Dedifferentiated amniotic fluid mesenchymal stem cell (primary cell): ENCODE measurements at regions not wholly inside any gene's neighbourhood (a gene's known extent, or its start where the extent isn't known, plus 50 kb on each side); places are given as distances from the start of the nearest gene placed in this dataset.
"Not testable (repeated sequence)": the region's sequence is repeated elsewhere in the genome, so short reads cannot be mapped to it uniquely, and the experiment has no call there.

Source experiments
- DNase-seq: peaks from one replicate; pipeline ENCODE4 v3.0.0-alpha.2; 2016; ENCODE audit errors: extremely low spot score

- peak; percentile 43 for DNase-seq
Measured at GRCh38 chr5:40221796-40222195, 457.9 kb upstream of the PTGER4 start.

GRCh38 chr5:40221255-40221654, 458.5 kb upstream of the PTGER4 start:
- no peak for DNase-seq

- no peak for DNase-seq
Measured at GRCh38 chr5:40220260-40220659, 459.5 kb upstream of the PTGER4 start.

GRCh38 chr5:40217553-40217952, 462.2 kb upstream of the PTGER4 start:
- DNase-seq, result no peak

GRCh38 chr5:40210694-40211093, 469.0 kb upstream of the PTGER4 start:
- no peak for DNase-seq

GRCh38 chr5:40206030-40206429, 473.7 kb upstream of the PTGER4 start:
- no peak for DNase-seq

GRCh38 chr5:40204144-40204543, 475.6 kb upstream of the PTGER4 start:
- no peak for DNase-seq

GRCh38 chr5:40202814-40203440, 476.8 kb upstream of the PTGER4 start:
- DNase-seq, result no peak

GRCh38 chr5:40198736-40199135, 481.0 kb upstream of the PTGER4 start:
- DNase-seq, result no peak

GRCh38 chr5:40195574-40195973, 484.1 kb upstream of the PTGER4 start:
- not testable (repeated sequence) for DNase-seq

GRCh38 chr5:40191150-40191549, 488.6 kb upstream of the PTGER4 start:
- DNase-seq, result no peak

- no peak for DNase-seq
Measured at GRCh38 chr5:40172721-40173120, 507.0 kb upstream of the PTGER4 start.

GRCh38 chr5:40171971-40172370, 507.7 kb upstream of the PTGER4 start:
- DNase-seq, result no peak

- no peak for DNase-seq
Measured at GRCh38 chr5:40167283-40167682, 512.4 kb upstream of the PTGER4 start.

GRCh38 chr5:40166802-40167201, 512.9 kb upstream of the PTGER4 start:
- no peak for DNase-seq

GRCh38 chr5:40165789-40166728, 513.7 kb upstream of the PTGER4 start:
- DNase-seq, result no peak

GRCh38 chr5:40165106-40165788, 514.5 kb upstream of the PTGER4 start:
- no peak for DNase-seq

- DNase-seq, result no peak
Measured at GRCh38 chr5:40160435-40160834, 519.3 kb upstream of the PTGER4 start.

- no peak for DNase-seq
Measured at GRCh38 chr5:40154194-40154593, 525.5 kb upstream of the PTGER4 start.

- DNase-seq, result no peak
Measured at GRCh38 chr5:40150896-40151295, 528.8 kb upstream of the PTGER4 start.

- no peak for DNase-seq
Measured at GRCh38 chr5:40141896-40142295, 537.8 kb upstream of the PTGER4 start.

- no peak for DNase-seq
Measured at GRCh38 chr5:40141418-40141817, 538.3 kb upstream of the PTGER4 start.

GRCh38 chr5:40137223-40137622, 542.5 kb upstream of the PTGER4 start:
- no peak for DNase-seq
